ENCODE measurements at regions not wholly inside any gene's neighbourhood (a gene's known extent, or its start where the extent isn't known, plus 50 kb on each side); places are given as distances from the start of the nearest gene placed in this dataset.
A peak's percentile ranks its signal among the peaks of the same experiment; 100 is the strongest.

DNA sequence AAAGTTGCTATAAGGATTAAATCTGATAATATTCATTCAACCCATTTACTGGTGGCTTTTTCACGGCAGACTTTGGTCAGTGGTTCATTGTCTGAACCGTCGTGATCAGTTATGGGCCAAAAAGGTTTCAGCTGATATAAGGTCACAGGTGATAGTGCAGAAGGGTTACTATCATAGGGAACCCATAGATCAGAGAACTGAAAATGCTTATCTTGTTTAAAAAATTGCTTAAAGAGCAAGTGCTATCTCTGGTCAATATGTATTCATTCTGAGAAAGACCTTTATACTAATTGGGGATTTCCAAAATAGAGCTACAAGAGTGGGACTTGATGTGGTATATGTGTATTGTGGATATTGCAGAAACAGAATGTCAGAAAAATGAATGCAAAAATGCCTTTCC lies 147.8 kb upstream of the SEMA3E start:
- TF ChIP-seq, protein P1, sequence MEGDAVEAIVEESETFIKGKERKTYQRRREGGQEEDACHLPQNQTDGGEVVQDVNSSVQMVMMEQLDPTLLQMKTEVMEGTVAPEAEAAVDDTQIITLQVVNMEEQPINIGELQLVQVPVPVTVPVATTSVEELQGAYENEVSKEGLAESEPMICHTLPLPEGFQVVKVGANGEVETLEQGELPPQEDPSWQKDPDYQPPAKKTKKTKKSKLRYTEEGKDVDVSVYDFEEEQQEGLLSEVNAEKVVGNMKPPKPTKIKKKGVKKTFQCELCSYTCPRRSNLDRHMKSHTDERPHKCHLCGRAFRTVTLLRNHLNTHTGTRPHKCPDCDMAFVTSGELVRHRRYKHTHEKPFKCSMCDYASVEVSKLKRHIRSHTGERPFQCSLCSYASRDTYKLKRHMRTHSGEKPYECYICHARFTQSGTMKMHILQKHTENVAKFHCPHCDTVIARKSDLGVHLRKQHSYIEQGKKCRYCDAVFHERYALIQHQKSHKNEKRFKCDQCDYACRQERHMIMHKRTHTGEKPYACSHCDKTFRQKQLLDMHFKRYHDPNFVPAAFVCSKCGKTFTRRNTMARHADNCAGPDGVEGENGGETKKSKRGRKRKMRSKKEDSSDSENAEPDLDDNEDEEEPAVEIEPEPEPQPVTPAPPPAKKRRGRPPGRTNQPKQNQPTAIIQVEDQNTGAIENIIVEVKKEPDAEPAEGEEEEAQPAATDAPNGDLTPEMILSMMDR (IDR thresholded peaks at IDR 0.05), result no peak
- no peak for TF ChIP-seq EZH2phosphoT487 (IDR thresholded peaks at IDR 0.05)
- TF ChIP-seq EZH2 (IDR thresholded peaks at IDR 0.05), result no peak
- no peak overlapping the region for H3K27ac ChIP-seq
- H3K36me3 ChIP-seq, result no peaks in the 10 kb centered on the region
- Mint-ChIP-seq H3K36me3 (no peaks in the 10 kb centered on the region), H3K4me1 (no peaks in the 10 kb centered on the region), H3K27ac (no peak overlapping the region), H3K4me3 (no peak overlapping the region), H3K9me3 (no peaks in the 10 kb centered on the region), H3K27me3 (ENCODE audit: insufficient read depth, low read depth) (no peaks in the 10 kb centered on the region)
- no peak for DNase-seq (ENCODE audit: low spot score)
- H3K9me3 ChIP-seq (ENCODE audit: low read depth), result no peaks in the 10 kb centered on the region
- H3F3A ChIP-seq (ENCODE audit: low read depth), result no peaks in the 10 kb centered on the region
- H3K9ac ChIP-seq, result no peak overlapping the region
- H3K4me3 ChIP-seq, result no peak overlapping the region
- H3K27me3 ChIP-seq, result no peaks in the 10 kb centered on the region
- H3K4me1 ChIP-seq, result no peaks in the 10 kb centered on the region
- H3K79me2 ChIP-seq (ENCODE audit: low read depth), result no peaks in the 10 kb centered on the region
- no peaks in the 10 kb centered on the region for H4K20me1 ChIP-seq (ENCODE audit: low read depth)
- no peak overlapping the region for H3K4me2 ChIP-seq
- H2AFZ ChIP-seq (replicated peaks), result no peak overlapping the region

DNA sequence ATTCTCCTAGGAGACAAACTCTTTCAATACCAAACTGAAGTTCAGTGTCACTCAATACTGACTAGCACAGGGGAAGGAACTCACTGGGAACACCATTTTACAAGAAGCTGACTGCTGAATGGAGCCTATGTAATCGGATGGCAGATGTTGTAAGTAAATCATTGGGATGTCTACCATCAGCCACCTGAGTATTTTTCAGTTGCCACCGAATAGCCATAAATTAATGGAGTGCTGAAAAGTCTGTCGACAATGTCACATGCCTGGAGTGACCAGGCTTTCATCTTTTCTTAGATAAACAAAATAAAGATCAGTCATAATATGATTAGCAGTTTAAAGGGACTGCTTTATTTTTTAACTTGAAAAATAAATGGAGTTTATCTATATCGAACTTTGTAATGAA lies 145.9 kb upstream of the SEMA3E start:
- Mint-ChIP-seq H3K27ac (no peak overlapping the region), H3K27me3 (ENCODE audit: insufficient read depth, low read depth) (no peaks in the 10 kb centered on the region), H3K36me3 (no peaks in the 10 kb centered on the region), H3K4me3 (no peak overlapping the region), H3K9me3 (no peaks in the 10 kb centered on the region), H3K4me1 (no peaks in the 10 kb centered on the region)
- H3F3A ChIP-seq (ENCODE audit: low read depth), result no peaks in the 10 kb centered on the region
- no peak overlapping the region for H3K27ac ChIP-seq
- H3K79me2 ChIP-seq (ENCODE audit: low read depth), result no peaks in the 10 kb centered on the region
- H3K9me3 ChIP-seq (ENCODE audit: low read depth), result no peaks in the 10 kb centered on the region
- H3K4me3 ChIP-seq, result no peak overlapping the region
- no peak overlapping the region for H2AFZ ChIP-seq (replicated peaks)
- no peaks in the 10 kb centered on the region for H3K36me3 ChIP-seq
- no peak for DNase-seq (ENCODE audit: low spot score)
- no peak overlapping the region for H3K4me2 ChIP-seq
- no peaks in the 10 kb centered on the region for H3K27me3 ChIP-seq
- H4K20me1 ChIP-seq (ENCODE audit: low read depth), result no peaks in the 10 kb centered on the region
- TF ChIP-seq EZH2 (IDR thresholded peaks at IDR 0.05) (no peak), EZH2phosphoT487 (IDR thresholded peaks at IDR 0.05) (no peak)
- TF ChIP-seq, protein P1 (IDR thresholded peaks at IDR 0.05), result no peak
- no peak overlapping the region for H3K9ac ChIP-seq
- no peaks in the 10 kb centered on the region for H3K4me1 ChIP-seq

DNA sequence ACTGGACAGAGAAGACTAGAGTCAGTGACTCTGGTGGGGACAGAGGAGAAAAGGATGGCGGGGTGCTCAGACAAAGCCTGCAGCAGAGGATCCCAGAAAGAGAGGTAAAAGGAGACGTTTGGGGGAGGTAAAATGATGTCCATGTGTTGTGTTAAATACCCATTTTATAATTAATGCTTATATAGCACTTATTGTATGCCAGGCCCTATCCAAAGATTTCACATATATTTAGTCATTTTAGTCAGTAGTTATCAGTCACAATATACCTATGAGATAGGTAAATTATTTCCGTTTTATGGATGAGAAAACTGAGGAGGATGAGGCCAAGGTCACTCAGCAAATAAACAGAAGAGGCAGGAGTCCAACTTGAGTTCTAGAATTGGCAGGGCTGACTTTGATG lies 144.6 kb upstream of the SEMA3E start:
- Mint-ChIP-seq H3K27me3 (ENCODE audit: insufficient read depth, low read depth) (no peaks in the 10 kb centered on the region), H3K4me3 (no peak overlapping the region), H3K27ac (no peak overlapping the region), H3K4me1 (no peaks in the 10 kb centered on the region), H3K9me3 (no peaks in the 10 kb centered on the region), H3K36me3 (no peaks in the 10 kb centered on the region)
- no peak for TF ChIP-seq EZH2phosphoT487 (IDR thresholded peaks at IDR 0.05)
- Histone ChIP-seq H2AFZ (replicated peaks) (no peak overlapping the region), H3K27me3 (no peaks in the 10 kb centered on the region), H3K9ac (no peak overlapping the region), H3K36me3 (no peaks in the 10 kb centered on the region), H3K4me1 (no peaks in the 10 kb centered on the region), H3K9me3 (ENCODE audit: low read depth) (no peaks in the 10 kb centered on the region), H4K20me1 (ENCODE audit: low read depth) (no peaks in the 10 kb centered on the region), H3K4me2 (no peak overlapping the region), H3K79me2 (ENCODE audit: low read depth) (no peaks in the 10 kb centered on the region), H3F3A (ENCODE audit: low read depth) (no peaks in the 10 kb centered on the region), H3K27ac (no peak overlapping the region), H3K4me3 (no peak overlapping the region)
- DNase-seq (ENCODE audit: low spot score), result no peak

DNA sequence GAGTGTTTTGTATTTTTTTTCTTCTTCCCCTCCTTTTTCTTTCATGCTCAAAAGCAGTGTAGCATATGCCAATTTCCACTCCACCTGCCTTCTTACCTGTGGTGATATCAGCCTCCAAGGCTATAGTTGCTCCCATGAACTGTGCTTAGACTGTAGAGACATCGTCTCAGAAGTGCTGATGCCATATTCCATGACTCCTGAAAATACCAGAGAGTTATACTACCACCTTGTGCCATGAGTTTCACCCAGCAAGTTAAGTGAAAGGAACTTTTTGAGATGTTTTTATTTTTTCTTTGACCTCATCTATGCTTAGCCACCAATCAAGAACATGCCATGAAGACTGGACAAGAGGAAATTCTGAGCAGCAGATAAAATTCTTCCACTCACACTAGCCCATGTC lies 142.8 kb upstream of the SEMA3E start:
- Histone ChIP-seq H3K27ac (no peak overlapping the region), H3K36me3 (no peaks in the 10 kb centered on the region), H3K79me2 (ENCODE audit: low read depth) (no peaks in the 10 kb centered on the region), H3K4me1 (no peaks in the 10 kb centered on the region), H4K20me1 (ENCODE audit: low read depth) (no peaks in the 10 kb centered on the region), H3K9ac (no peak overlapping the region), H3K27me3 (no peaks in the 10 kb centered on the region), H3K4me3 (no peak overlapping the region), H3F3A (ENCODE audit: low read depth) (no peaks in the 10 kb centered on the region), H3K4me2 (no peak overlapping the region), H3K9me3 (ENCODE audit: low read depth) (no peaks in the 10 kb centered on the region), H2AFZ (replicated peaks) (no peak overlapping the region)
- Mint-ChIP-seq H3K27ac (no peak overlapping the region), H3K36me3 (no peaks in the 10 kb centered on the region), H3K27me3 (ENCODE audit: insufficient read depth, low read depth) (no peaks in the 10 kb centered on the region), H3K4me1 (no peaks in the 10 kb centered on the region), H3K9me3 (no peaks in the 10 kb centered on the region), H3K4me3 (no peak overlapping the region)
- TF ChIP-seq EZH2 (IDR thresholded peaks at IDR 0.05) (no peak), EZH2phosphoT487 (IDR thresholded peaks at IDR 0.05) (no peak)
- TF ChIP-seq, protein P1 (IDR thresholded peaks at IDR 0.05), result peak; percentile 12
- no peak for DNase-seq (ENCODE audit: low spot score)

All from neural progenitor cell (in vitro differentiated cells).